GM12878 (cell line): ENCODE measurements at regions not wholly inside any gene's neighbourhood (a gene's known extent, or its start where the extent isn't known, plus 50 kb on each side); places are given as distances from the start of the nearest gene placed in this dataset.

ENCODE experiments used
- ATAC-seq: fragments of 200-7000 bp; cut with Tn5 transposase; 3 replicates; pipeline ENCODE4 v1.9.1; 2020; ENCODE audit warnings: mild to moderate bottlenecking, moderate library complexity
- BruUV-seq: library from RNA; stranded (reverse); fragments of 400-500 nt; replicated peaks from 2 replicates; lab custom pipeline; 2021; lab: Mats Ljungman, UMichigan
- CTCF ChIA-PET: fragments of 300-600 bp; sonication (Branson Sonifier 250); formaldehyde crosslinking; extraction: SDS; loops from one replicate; lab custom pipeline; 2021; ENCODE audit warnings: inconsistent platforms; lab: Yijun Ruan, JAX
- POLR2A ChIA-PET: fragments of 350-600 bp; formaldehyde crosslinking; extraction: SDS; loops from one replicate; lab custom pipeline; 2021; ENCODE audit warnings: inconsistent platforms; lab: Charles Lee
- RAD21 ChIA-PET: fragments of 300-600 bp; sonication (Branson Sonifier 250); formaldehyde crosslinking; loops from one replicate; lab custom pipeline; 2023; ENCODE audit warnings: antibody characterized with exemption; ENCODE audit not compliant: unreplicated experiment; lab: Charles Lee
- SMC1A ChIA-PET: fragments of 300-600 bp; sonication (Branson Sonifier 250); formaldehyde crosslinking; loops from one replicate; lab custom pipeline; 2023; ENCODE audit not compliant: unreplicated experiment, uncharacterized antibody; lab: Charles Lee
- DNase-seq: peaks from one replicate; pipeline ENCODE4 v3.0.0-alpha.2; 2011; ENCODE audit warnings: low read depth, low spot score
- FAIRE-seq: peaks from 3 replicates; lab custom pipeline; 2011; peaks lifted over from hg19 to GRCh38; lab: Jason Lieb, UNC
- H2AFZ ChIP-seq: 2 replicates; pipeline ENCODE4 v1.6.0; 2011; ENCODE audit warnings: low read depth, low read length, control low read depth; ENCODE audit not compliant: control insufficient read depth
- H3K27ac ChIP-seq: 2 replicates; pipeline ENCODE4 v1.5.1; 2011; ENCODE audit warnings: control low read depth; ENCODE audit not compliant: control insufficient read depth, insufficient read depth
- H3K27me3 ChIP-seq, 2 experiments: replicated peaks in 1 of 2; 2 replicates each; pipeline versions ENCODE4 v1.6.0 to v1.6.1; 2011; ENCODE audit warnings: low read length in 1 of 2; ENCODE audit not compliant: control insufficient read depth in 2 of 2, insufficient read depth in 2 of 2
- H3K36me3 ChIP-seq, 2 experiments: 2 replicates each; pipeline ENCODE4 v1.5.1; 2011; ENCODE audit warnings: low read length in 1 of 2; ENCODE audit not compliant: control insufficient read depth in 2 of 2, insufficient read depth in 2 of 2
- H3K4me1 ChIP-seq: 2 replicates; pipeline ENCODE4 v1.6.1; 2011; ENCODE audit warnings: mild to moderate bottlenecking, low read length, moderate library complexity, mixed read lengths; ENCODE audit not compliant: control insufficient read depth, insufficient read depth
- H3K4me2 ChIP-seq: 2 replicates; pipeline ENCODE4 v1.6.0; 2011; ENCODE audit warnings: control low read depth; ENCODE audit not compliant: control insufficient read depth, insufficient read depth
- H3K4me3 ChIP-seq: fragments of 200-600 bp; sonication (generic); 2 replicates; pipeline ENCODE4 v1.5.1; 2016
- H3K79me2 ChIP-seq: 2 replicates; pipeline ENCODE4 v1.6.0; 2011; ENCODE audit warnings: low read length; ENCODE audit not compliant: control insufficient read depth, insufficient read depth
- H3K9ac ChIP-seq: 2 replicates; pipeline ENCODE4 v1.8.0; 2011; ENCODE audit warnings: low read length, control low read depth, mixed read lengths; ENCODE audit not compliant: control insufficient read depth, insufficient read depth
- H3K9me3 ChIP-seq: replicated peaks from 3 replicates; pipeline ENCODE4 v1.5.1; 2011; ENCODE audit warnings: mild to moderate bottlenecking, low read length; ENCODE audit not compliant: control insufficient read depth, insufficient read depth
- H4K20me1 ChIP-seq: 2 replicates; pipeline ENCODE4 v1.6.0; 2011; ENCODE audit not compliant: control insufficient read depth, insufficient read depth
- BACH1 ChIP-seq: fragments of 450-650 bp; IDR thresholded peaks from 2 replicates; pipeline ENCODE4 v1.6.1; 2017; ENCODE audit warnings: mild to moderate bottlenecking, borderline replicate concordance
- BCLAF1 ChIP-seq: fragments of 450-650 bp; IDR thresholded peaks from 2 replicates; pipeline ENCODE4 v1.6.1; 2017; ENCODE audit warnings: antibody characterized with exemption, mild to moderate bottlenecking, moderate library complexity
- CHD2 ChIP-seq: IDR thresholded peaks from 2 replicates; pipeline ENCODE4 v1.6.1; 2011; ENCODE audit warnings: low read depth, low read length, improper control_type of control experiment, borderline replicate concordance
- E2F4 ChIP-seq: IDR thresholded peaks from 2 replicates; pipeline ENCODE4 v1.6.1; 2012; ENCODE audit warnings: low read depth, low read length, improper control_type of control experiment
- ETV6 ChIP-seq, 2 experiments: fragments of 450-650 bp in 1 of 2; IDR thresholded peaks in 1 of 2; conservative IDR thresholded peaks in 1 of 2; 2 replicates each; pipeline ENCODE4 v1.6.1; 2014; ENCODE audit warnings: antibody characterized with exemption in 1 of 2, borderline replicate concordance in 1 of 2, low read depth in 1 of 2, mild to moderate bottlenecking in 1 of 2, moderate library complexity in 1 of 2
- EZH2 ChIP-seq: IDR thresholded peaks from 2 replicates; pipeline ENCODE4 v1.6.1; 2012; ENCODE audit warnings: low read depth, mild to moderate bottlenecking, control low read depth, inconsistent platforms, low read length, borderline replicate concordance; ENCODE audit not compliant: control insufficient read depth
- FOS ChIP-seq: IDR thresholded peaks from 3 replicates; pipeline ENCODE4 v1.6.1; 2011; ENCODE audit warnings: borderline replicate concordance; ENCODE audit not compliant: insufficient read length; ENCODE audit errors: extremely low read depth
- HSF1 ChIP-seq: fragments of 150-350 bp; IDR thresholded peaks from 2 replicates; pipeline ENCODE4 v1.6.1; 2014; ENCODE audit warnings: mild to moderate bottlenecking, low read depth, low read length
- IRF4 ChIP-seq: IDR thresholded peaks from 2 replicates; pipeline ENCODE4 v1.6.1; 2011; ENCODE audit warnings: low read depth, low read length
- IRF5 ChIP-seq: fragments of 450-650 bp; IDR thresholded peaks from 2 replicates; pipeline ENCODE4 v1.6.1; 2017; ENCODE audit warnings: borderline replicate concordance
- POLR2A ChIP-seq: IDR thresholded peaks from 2 replicates; pipeline ENCODE4 v1.6.1; 2011; ENCODE audit warnings: low read depth, mild to moderate bottlenecking, low read length
- SIX5 ChIP-seq: IDR thresholded peaks from 2 replicates; pipeline ENCODE4 v1.6.1; 2011; ENCODE audit warnings: mild to moderate bottlenecking, low read depth, low read length, moderate library complexity; ENCODE audit not compliant: severe bottlenecking
- TCF3 ChIP-seq: IDR thresholded peaks from 2 replicates; pipeline ENCODE4 v1.6.1; 2012; ENCODE audit warnings: low read depth, mild to moderate bottlenecking, low read length, borderline replicate concordance; ENCODE audit not compliant: insufficient read depth
- TCF7 ChIP-seq: IDR thresholded peaks from 2 replicates; pipeline ENCODE4 v1.6.1; 2014; ENCODE audit warnings: antibody characterized with exemption, borderline replicate concordance
- ZNF622 ChIP-seq: fragments of 450-650 bp; IDR thresholded peaks from 2 replicates; pipeline ENCODE4 v1.6.1; 2017; ENCODE audit warnings: mild to moderate bottlenecking, inconsistent platforms
- WGBS: methylation state at CpG from one replicate; pipeline ENCODE4 v1.1.6; 2016; ENCODE audit warnings: low lambda C conversion rate; ENCODE audit not compliant: insufficient replicate concordance, insufficient coverage; ENCODE audit errors: missing lambda C conversion rate; 5-methylcytosine and 5-hydroxymethylcytosine counted together
- in situ Hi-C: fragments of 300-500 bp; cut with MboI; formaldehyde crosslinking; loops from 9 replicates; pipeline ENCODE4 v1.14.3; 2018; ENCODE audit warnings: mixed read lengths
- intact Hi-C: fragments of 100-400 bp; cut with micrococcal nuclease; formaldehyde crosslinking; loops from one replicate; pipeline ENCODE4 v1.14.2; 2022; ENCODE audit not compliant: unreplicated experiment

GRCh38 chr10:63921908-63922467, 400.8 kb downstream of the REEP3 start (continued):
- no peak for TF ChIP-seq IRF5
- TF ChIP-seq ZNF622, result no peak
- no peak for TF ChIP-seq TCF7
- TF ChIP-seq POLR2A, result no peak
- no peak for TF ChIP-seq HSF1
- no peak for TF ChIP-seq BACH1
- no peak for TF ChIP-seq EZH2
- TF ChIP-seq, all 136 proteins: peak for 0

- H3K36me3 ChIP-seq, result no peaks in the 10 kb centered on the region
- no peak for ATAC-seq
- no peaks in the 10 kb centered on the region for H3K9me3 ChIP-seq
- DNase-seq, result no peak
- BruUV-seq, result no TSS peak
- H4K20me1 ChIP-seq, result no peaks in the 10 kb centered on the region
- in situ Hi-C loops, result no loop called here
- ChIA-PET CTCF (interaction anchor here (1.1 kb wide), 1 partner anchor 56 kb away, joined by 4 read pairs; no protein-coding TSS in a partner anchor), POLR2A (no interaction called here), RAD21 (no interaction called here), SMC1A (no interaction called here)
- no peak overlapping the region for H3K4me3 ChIP-seq
- intact Hi-C loops, result no loop called here
- H3K4me1 ChIP-seq, result no peaks in the 10 kb centered on the region
- H3K79me2 ChIP-seq, result no peaks in the 10 kb centered on the region
- 30% methylated on average over 6 of the region's 6 CpGs for WGBS
- no peaks in the 10 kb centered on the region for H3K27me3 ChIP-seq
- H2AFZ ChIP-seq, result no peak overlapping the region
- no peak overlapping the region for H3K4me2 ChIP-seq
- no peak overlapping the region for H3K27ac ChIP-seq
- H3K9ac ChIP-seq, result no peak overlapping the region
- no peak for FAIRE-seq
- TF ChIP-seq BCLAF1 (no peak), IRF4 (no peak), TCF3 (no peak), SIX5 (no peak), E2F4 (no peak), ZNF622 (no peak), ETV6 (conservative IDR thresholded peaks at IDR 0.05 in 1 of 2, IDR thresholded peaks at IDR 0.05 in 1 of 2; ENCODE audit: borderline replicate concordance in 1 of 2, low read depth in 1 of 2) (no peak), CHD2 (no peak), FOS (no peak)
Observed at GRCh38 chr10:63922468-63923284, 401.5 kb downstream of the REEP3 start.
